Activated naive CD4-positive, alpha-beta T cell treated with anti-CD3 and anti-CD28 coated beads, Interleukin-2, amount 50 U/mL, for 72 hours (primary cell): ENCODE measurements at regions not wholly inside any gene's neighbourhood (a gene's known extent, or its start where the extent isn't known, plus 50 kb on each side); places are given as distances from the start of the nearest gene placed in this dataset.
"Not testable (repeated sequence)": the region's sequence is repeated elsewhere in the genome, so short reads cannot be mapped to it uniquely, and the experiment has no call there.

Source experiments
- ATAC-seq, 2 donors: fragments of 150-1000 bp; cut with Tn5 transposase; 2 replicates each; pipeline ENCODE4 v1.10.0; 2021; ENCODE audit warnings: mild to moderate bottlenecking in 2 of 2, moderate library complexity in 2 of 2
- DNase-seq, 2 donors: peaks; one replicate each; pipeline ENCODE4 v3.0.0; 2021 to 2022; ENCODE audit warnings: low spot score in 2 of 2
- H3K27ac Mint-ChIP-seq, 2 donors: one replicate each; pipeline ENCODE4 v1.8.0; 2022; ENCODE audit warnings: mild to moderate bottlenecking in 2 of 2, mixed read lengths in 2 of 2
- H3K36me3 Mint-ChIP-seq, 2 donors: one replicate each; pipeline ENCODE4 v1.8.0; 2022; ENCODE audit warnings: mixed read lengths in 2 of 2
- H3K9me3 Mint-ChIP-seq, 2 donors: one replicate each; pipeline ENCODE4 v1.8.0; 2022; ENCODE audit warnings: mixed read lengths in 2 of 2

- DNase-seq, H3K36me3 Mint-ChIP-seq, H3K9me3 Mint-ChIP-seq, H3K27ac Mint-ChIP-seq, ATAC-seq: not testable (repeated sequence)
These were observed 4381.5 kb upstream of the TPTE start for GRCh38 chr21:6139862-6140261.

DNA sequence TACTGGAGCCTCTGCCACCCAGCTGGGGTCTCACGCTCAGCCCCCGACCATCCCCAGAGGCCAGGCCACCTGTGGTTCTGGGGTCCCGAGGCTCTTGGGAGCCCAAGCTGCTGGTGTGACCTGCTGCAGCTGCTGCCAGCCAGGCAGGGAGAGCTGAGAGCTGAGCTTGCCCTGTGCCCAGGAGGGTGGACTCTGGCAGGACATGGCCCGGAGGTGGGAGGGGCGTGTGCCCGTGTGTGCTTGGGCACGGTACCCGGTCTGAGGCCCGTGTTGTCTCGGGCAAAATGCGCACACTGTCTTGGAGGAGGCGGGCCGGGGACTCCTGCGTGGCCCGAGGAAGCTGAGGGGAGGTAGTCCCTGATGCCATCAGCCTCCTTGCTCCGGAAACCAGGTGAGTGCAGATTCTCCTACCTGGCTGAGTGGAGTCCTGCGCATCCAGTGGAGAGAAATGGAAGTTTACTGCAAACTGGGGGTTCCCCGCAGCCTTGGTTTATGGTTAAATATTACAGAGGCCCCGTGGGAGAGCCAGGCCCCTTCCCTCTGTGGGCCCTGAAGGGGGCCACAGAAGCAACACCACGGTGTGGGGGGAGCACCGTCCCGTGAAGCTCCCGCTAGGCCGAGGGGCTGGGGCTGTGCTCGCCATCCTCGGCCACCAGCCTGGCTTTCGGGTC, 4380.8 kb upstream of the TPTE start:
- not testable (repeated sequence) for H3K9me3 Mint-ChIP-seq, H3K36me3 Mint-ChIP-seq, ATAC-seq, DNase-seq, H3K27ac Mint-ChIP-seq

DNA sequence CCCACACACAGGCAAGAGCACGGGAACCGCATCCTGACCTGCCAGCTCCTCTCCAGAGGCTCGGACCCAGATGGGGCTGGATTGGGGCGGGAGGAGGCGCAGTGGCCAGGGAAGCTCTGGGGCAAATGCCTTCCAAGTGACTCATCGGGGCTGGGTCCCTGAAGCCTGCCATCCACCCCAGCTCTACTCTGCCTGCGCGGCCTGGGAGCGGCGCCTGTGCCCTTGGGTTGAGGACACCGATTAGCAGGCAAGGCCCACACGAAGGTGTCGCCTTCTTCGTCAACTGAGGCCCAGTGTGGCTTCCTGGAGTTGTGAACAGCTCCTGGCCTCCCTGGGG, 4380.3 kb upstream of the TPTE start:
- not testable (repeated sequence) for H3K36me3 Mint-ChIP-seq

GRCh38 chr21:6153154-6153553, 4368.2 kb upstream of the TPTE start:
- H3K36me3 Mint-ChIP-seq, ATAC-seq, H3K27ac Mint-ChIP-seq, DNase-seq, H3K9me3 Mint-ChIP-seq: not testable (repeated sequence)

More for the DNA sequence above, 4380.3 kb upstream of the TPTE start:
- H3K9me3 Mint-ChIP-seq, DNase-seq, H3K27ac Mint-ChIP-seq, ATAC-seq: not testable (repeated sequence)

- not testable (repeated sequence) for DNase-seq, H3K27ac Mint-ChIP-seq, H3K36me3 Mint-ChIP-seq, H3K9me3 Mint-ChIP-seq
- peak; percentile 41 to 54 for ATAC-seq
These were observed 4366.7 kb upstream of the TPTE start for GRCh38 chr21:6154524-6155320.

- ATAC-seq, DNase-seq, H3K9me3 Mint-ChIP-seq, H3K27ac Mint-ChIP-seq, H3K36me3 Mint-ChIP-seq: not testable (repeated sequence)
These were observed 4364.5 kb upstream of the TPTE start for GRCh38 chr21:6156712-6157389.

DNA sequence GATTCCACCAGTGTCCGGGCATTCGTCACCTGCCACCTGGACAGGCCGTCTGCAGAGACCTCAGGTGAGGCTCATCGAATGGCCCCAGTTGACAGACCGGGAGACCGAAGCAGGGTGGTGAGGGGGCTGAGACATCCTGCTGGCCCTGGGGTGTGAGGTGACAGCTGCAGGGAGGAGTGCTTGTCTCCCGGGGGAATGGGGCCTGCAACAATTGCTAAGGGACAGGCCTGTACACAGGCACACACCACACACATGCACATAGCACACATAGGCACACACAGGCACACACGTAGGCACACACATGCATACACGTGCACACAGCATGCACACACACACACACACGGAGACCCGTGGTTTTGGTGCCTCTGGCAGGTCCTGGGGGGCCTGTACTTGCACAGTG, 4363.9 kb upstream of the TPTE start:
- H3K9me3 Mint-ChIP-seq, DNase-seq, H3K36me3 Mint-ChIP-seq, H3K27ac Mint-ChIP-seq, ATAC-seq: not testable (repeated sequence)

DNA sequence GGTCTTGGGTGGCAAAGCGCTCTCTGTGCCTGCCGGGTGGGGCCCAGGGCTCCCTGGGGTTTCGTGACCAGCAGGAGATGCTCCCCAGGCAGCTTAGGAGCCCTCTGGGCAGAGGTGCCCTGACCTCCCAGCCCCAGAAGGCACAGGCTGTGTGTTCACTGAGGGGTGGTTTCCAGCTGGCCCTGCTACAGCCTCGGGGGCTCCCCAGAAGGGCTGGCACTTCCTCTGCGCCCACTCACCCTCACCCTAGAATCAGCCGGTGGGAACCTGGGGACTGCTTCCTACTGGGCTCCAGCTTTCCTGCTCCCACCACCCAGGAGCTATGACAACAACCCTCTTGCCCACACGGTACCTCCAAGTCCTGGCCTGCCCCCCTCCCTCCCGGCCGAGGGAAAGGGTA, 4363.2 kb upstream of the TPTE start:
- not testable (repeated sequence) for H3K27ac Mint-ChIP-seq, H3K9me3 Mint-ChIP-seq, H3K36me3 Mint-ChIP-seq, DNase-seq, ATAC-seq
